HG03135 (cell line): ENCODE measurements at regions not wholly inside any gene's neighbourhood (a gene's known extent, or its start where the extent isn't known, plus 50 kb on each side); places are given as distances from the start of the nearest gene placed in this dataset.
"Not testable (repeated sequence)": the region's sequence is repeated elsewhere in the genome, so short reads cannot be mapped to it uniquely, and the experiment has no call there.

ENCODE experiments used
- ATAC-seq: cut with Tn5 transposase; IDR thresholded peaks from one replicate; pipeline ENCODE4 v1.9.1; 2021; ENCODE audit warnings: mild to moderate bottlenecking, moderate library complexity; ENCODE audit not compliant: unreplicated experiment

DNA sequence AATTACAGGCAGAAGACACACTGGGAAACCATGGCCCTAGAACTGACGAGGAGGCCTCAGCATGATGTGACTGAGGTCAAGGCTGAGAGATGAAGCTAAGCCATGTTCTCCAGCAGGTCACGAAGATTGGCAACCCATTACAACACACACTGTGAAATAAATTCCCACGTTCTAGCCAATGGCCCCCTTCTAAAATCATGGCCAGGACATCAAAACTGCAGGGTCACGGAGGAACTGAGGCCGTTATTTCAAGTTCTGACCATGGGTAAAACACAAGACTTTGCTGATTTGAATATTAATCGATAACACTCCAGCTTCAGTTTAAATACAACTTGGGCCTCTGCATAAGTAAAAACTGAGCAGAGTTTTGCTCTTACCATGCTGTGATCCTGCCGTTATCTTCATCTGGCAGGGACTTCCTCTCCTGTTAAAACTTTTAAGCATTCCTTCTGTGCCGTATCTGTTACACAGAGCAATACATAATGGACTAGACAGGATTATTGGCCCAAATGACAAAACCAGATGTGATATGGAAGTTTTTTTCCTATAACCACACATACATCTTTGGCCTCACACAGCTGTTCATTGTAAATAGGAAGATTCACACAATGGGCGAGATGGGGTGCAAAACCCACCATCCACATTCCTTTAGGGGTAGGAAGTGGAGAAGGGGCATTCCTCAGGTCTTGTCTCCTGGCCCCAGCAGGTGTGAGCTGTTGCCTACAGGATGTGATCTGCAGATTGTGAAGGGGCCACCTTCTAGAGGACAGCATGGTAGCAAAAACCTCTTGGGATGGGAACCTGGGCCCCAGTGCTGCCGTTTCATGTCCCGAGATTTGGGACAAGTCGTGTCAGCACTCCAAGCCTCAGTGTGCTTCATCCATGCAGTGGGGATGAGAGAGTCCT lies 207.4 kb downstream of the OPA1 start:
- ATAC-seq, result no peak

DNA sequence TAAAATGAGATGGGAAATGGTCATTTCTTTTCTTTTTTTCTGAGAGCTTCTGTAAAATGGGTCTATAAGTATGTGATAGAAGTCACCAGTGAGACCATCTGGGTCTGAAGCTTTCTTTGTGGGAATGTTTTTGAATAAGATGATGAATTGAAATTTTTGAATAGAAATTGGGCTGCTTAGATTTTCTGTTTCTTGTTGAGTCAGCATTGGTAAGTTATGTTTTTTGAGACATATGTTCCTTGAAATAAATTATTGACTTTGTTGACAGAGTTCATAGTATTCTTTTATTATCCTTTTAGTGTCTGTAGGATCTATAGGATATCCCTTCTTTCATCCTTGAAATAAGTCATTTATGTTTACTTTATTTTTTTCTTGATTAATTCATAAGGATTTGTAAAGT lies 208.1 kb downstream of the OPA1 start:
- ATAC-seq, result no peak

GRCh38 chr3:193803288-193803687 lies 210.3 kb downstream of the OPA1 start:
- no peak for ATAC-seq

- ATAC-seq, result no peak
Observed at GRCh38 chr3:193805448-193805847, 212.4 kb downstream of the OPA1 start.

GRCh38 chr3:193808317-193808716 lies 215.3 kb downstream of the OPA1 start:
- ATAC-seq, result no peak

DNA sequence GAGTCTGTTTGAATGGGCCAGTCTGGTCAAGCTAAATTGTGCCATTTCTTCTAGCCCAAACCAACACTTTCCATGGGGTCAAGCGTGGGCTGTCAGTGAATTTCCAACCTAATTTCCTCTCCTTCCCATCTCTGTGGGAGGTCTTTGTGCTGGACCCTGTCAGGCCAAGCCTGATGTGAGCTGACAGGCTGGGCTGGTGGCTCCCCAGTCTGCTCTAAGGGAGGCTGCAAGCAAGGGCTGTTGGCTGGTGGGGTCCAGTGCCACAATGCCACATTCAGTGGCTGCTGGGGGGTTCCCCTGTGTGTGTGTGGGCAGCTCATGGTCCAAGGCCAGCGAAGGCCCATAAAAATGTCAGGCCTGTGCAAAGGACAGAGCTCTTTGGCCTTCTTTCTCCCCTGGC lies 216.1 kb downstream of the OPA1 start:
- no peak for ATAC-seq

DNA sequence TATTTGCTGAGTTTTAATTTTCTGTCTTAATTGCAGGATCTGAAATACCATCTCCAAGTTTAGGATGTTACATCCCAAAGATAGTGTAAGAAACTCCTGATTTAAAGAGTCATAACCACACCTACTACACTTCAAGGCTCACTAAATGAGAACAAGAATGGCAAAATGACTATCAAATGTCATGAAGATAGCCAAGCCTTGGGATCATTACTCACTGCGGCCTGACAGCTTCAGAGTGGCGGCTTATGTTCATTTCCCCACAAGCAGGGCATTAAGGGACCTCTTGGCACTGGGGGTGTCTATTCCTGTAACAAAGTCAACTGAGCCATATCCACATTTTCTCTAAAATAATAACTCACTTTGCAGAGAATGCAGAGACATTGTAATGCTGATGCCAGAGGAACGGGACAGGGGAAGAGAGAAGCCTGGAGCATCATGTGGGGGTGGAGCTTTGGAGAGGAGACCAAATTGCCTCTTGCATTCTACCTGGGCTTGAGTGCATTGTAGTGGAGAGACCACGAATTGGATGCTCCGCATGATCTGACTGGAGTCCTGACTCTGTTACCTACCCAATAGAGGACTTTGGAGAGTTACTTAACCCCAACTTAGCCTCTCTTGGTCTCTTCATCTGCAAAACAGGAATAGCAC lies 219.2 kb downstream of the OPA1 start:
- no peak for ATAC-seq

GRCh38 chr3:193812791-193813500 lies 219.9 kb downstream of the OPA1 start:
- no peak for ATAC-seq

DNA sequence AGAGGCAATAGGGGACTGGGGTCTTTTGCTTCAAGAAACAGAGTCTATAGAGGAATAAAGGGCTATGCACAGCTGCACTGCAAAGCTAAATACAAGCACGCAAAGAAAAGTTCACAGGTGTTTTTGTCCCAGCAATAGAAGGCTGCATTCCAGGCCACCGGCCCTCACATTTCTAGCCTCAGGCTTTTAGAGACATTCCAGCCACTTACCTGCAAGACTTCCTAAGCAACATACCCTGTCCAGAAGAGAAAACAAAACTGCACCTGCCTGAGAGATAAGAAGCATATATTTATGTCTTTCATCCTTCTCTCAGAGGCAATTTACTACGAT lies 220.5 kb downstream of the OPA1 start:
- no peak for ATAC-seq

DNA sequence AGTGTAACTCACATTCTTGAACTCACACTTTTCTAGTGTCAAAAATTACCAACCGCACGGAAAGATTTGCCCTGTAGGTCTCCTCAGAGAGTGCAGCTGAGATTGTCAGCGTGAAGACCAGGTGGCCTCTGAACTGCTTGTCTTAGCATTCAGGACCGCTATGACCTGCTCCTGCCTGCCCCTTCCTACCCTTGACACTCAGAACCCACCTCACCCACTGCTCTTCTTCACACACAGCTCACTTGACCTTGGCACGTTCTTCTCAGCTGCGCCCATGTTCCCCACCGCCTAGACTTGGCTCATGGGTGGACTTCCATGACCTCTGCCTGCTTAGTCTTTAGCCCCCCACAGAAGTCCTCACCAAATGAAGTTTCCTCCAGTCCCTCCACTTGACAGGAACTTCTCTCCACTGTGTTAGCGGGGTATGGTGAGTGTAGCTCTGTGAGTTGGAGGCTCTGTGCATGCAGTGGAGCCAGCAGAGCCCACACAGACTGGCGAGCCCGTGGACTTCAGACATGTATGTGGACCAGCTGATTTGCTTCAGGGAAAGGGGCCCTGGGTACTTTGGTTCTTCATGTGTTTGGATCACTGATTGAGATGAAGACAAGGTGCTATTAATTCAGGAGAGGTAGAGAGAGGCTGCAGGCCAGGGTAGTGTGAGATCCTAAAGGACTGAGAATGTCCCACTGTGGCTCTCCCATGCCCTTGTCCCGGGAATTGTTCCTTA lies 221.3 kb downstream of the OPA1 start:
- ATAC-seq, result no peak

DNA sequence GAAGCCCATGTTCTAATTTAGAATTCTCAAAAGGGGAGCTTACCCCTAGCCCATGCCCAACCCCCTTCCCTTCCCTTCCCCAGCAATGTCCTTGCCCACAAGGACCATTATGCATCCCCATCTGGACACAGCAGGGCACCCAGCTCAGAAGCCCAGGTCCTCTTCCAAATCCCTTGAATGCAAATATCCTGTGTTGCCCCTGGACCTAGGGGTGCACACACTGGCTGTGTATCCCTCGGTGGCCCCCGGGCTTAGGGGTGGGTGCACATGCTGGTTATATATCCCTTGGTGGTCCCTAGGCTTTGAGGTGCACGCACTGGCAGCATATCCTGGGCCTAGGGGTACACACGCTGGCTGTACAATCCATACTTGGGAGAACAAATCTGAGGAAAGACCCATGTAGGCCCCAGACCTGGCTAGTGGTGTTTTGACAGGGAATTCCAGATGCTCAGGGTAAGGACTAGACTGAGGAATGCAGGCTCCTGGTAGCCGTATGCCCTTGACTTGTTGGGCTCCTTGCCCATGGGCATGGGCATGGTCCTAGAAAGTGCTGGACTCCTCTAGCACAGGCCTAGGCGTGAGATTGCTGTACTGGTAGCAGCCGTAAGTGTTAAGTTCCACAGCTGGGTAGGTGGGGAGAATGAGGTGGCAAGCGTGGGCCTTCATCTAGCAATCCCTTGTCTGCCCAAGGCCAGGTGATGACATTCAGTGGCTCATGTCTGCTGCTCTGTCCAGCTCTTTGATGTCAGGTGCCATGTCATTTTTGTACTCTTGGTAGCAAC lies 222.4 kb downstream of the OPA1 start:
- no peak for ATAC-seq

DNA sequence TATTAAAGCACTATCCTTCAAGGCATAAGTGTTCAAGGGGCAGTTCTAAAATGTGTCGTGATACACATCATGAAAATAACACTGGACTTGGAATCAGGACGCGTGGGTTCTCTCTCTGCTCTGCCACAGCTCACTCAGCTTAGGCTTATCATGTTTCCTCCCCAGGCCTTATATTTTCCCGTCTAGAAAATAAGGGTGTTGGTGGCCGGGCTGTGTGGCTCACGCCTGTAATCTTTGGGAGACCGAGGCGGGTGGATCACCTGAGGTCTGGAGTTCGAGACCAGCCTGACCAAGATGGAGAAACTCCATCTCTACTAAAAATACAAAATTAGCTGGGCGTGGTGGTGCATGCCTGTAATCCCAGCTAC lies 223.0 kb downstream of the OPA1 start:
- ATAC-seq, result no peak

DNA sequence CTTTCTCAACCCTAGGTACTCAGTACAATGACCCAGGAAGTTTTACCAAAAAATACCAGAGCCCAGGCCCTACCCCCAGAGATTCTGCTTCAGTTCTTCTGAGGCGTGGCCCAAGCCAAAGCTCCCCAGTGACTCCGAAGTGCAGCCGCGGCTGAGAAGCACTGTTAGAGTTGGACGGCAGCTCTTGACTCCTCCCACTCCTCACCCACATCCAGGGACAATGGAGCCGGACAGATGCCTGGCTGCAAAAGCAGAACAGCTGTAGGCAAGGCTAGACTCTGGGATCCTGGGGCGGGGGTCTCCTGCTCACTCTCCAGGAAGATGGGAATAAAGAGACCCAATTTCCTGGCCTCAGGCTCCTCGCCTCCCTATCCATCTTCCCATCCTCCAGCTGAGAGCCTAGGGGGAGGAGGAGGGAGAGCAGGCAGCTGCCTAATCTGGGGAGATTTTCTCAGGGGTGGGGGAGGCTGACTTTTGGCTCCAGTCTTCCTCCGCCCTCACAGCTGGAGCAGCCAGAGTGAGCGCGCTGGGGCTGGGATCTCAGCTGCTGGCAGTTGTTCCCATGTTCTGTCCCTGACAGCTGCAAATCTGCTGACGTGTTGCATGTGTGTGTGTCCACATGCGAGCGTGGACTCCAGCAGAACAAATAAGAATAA lies 223.8 kb downstream of the OPA1 start:
- ATAC-seq, result no peak

DNA sequence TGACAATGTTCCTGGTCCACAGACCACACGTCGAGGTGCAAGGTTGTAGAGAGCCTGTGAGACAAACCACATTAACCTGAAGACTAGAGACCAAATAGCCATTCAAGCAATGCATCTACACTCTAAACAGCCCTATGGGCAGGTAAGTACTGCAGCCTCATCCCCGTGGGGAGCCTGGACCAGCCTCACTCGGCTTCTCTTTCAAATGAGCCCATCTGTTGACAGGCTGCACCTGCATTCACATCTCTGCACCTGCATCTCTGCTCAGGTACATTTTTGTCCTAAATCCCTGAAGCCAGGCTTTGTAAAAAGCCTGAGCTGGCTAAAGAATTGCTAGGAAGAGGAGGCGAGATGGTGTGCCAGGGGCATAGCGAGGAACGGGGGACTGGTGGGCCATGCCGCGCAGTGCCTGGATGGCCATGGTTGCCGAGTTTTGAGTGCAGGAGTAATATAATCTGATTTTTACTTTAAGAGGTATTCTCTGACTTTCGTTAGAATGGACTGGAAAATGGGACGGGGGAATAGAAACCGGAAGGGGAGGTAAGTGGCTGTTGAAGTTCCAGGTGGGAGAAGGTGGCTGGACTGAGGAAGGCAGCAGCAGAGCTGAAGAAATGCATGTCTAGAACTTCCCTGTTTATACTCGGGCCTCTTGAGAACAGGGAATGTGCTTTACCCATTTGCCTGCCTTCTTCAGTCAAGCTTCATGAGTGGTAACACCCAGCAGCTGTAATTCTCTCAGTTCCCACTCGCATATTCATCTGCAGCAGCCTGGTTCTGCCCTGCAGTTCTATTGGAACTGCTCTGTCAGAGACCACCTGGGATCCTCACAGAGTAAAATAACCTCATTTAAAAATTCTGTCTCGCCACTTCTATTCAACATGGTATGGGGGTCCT lies 226.4 kb downstream of the OPA1 start:
- ATAC-seq, result no peak

DNA sequence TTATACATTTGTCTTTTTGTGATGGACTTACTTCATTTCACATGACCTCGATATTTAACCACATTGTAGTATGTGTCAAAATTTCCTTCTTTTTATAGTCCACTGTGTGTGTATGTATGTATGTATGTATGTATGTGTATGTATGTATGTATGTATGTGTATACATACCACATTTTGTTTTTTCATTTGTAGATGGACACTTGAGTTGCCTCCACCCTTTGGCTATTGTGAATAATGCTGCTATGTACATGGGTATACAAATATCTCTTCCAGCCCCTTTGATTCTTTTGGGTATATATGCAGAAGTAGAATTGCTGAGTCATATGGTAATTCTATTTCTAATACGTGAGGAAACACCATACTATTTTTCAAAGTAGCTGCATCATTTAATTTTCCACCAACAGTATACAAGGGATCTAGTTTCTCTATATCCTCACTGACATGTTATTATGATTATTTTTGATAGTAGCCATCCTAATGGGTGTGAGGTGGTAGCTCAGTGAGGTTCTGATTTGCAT lies 228.2 kb downstream of the OPA1 start:
- ATAC-seq, result no peak

- no peak for ATAC-seq
Observed at GRCh38 chr3:193822492-193823212, 229.6 kb downstream of the OPA1 start.

GRCh38 chr3:193823213-193823605 lies 230.2 kb downstream of the OPA1 start:
- not testable (repeated sequence) for ATAC-seq

DNA sequence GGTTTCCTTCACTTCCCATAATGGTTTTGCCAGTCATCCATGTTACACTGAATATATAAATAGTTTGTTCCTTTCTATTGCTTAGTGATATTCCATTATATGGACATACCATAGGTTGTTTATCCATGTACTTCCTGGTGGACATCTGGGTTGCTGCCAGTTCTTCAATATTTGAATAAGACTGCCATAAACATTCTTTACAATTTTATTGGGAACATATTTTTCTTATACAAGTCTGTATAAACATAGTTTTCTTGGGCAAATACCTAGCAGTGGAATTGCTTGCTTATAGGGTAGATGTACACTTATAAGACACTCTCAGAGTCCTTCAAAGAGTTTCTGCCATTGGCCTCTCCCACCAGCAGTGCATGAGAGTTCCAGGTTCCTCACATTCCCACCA lies 231.4 kb downstream of the OPA1 start:
- ATAC-seq, result no peak
